ENCODE measurements at regions not wholly inside any gene's neighbourhood (a gene's known extent, or its start where the extent isn't known, plus 50 kb on each side); places are given as distances from the start of the nearest gene placed in this dataset.

DNA sequence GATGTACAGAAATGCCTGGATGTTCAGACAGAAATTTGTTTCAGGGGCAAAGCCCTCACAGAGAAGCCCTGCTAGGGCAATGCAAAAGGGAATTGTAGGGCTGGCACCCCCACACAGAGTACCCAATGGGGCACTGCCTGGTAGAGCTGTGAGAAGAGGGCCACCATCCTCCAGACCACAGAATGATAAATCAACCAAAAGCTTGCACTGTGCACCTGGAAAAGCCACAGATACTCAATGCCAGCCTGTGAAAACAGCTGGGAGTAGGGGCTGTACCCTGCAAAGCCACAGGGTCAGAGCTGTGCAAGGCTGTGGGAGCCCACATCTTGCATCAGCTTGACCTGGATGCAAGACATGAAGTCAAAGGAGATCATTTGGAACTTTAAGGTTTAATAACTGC, 477.9 kb upstream of the NECTIN3 start:
- DNase-seq (ENCODE audit: low read depth) = no peak
- TF ChIP-seq, protein P1, sequence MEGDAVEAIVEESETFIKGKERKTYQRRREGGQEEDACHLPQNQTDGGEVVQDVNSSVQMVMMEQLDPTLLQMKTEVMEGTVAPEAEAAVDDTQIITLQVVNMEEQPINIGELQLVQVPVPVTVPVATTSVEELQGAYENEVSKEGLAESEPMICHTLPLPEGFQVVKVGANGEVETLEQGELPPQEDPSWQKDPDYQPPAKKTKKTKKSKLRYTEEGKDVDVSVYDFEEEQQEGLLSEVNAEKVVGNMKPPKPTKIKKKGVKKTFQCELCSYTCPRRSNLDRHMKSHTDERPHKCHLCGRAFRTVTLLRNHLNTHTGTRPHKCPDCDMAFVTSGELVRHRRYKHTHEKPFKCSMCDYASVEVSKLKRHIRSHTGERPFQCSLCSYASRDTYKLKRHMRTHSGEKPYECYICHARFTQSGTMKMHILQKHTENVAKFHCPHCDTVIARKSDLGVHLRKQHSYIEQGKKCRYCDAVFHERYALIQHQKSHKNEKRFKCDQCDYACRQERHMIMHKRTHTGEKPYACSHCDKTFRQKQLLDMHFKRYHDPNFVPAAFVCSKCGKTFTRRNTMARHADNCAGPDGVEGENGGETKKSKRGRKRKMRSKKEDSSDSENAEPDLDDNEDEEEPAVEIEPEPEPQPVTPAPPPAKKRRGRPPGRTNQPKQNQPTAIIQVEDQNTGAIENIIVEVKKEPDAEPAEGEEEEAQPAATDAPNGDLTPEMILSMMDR (conservative IDR thresholded peaks at IDR 0.05; ENCODE audit: control insufficient read depth, insufficient read depth, low read depth, low read length) = no peak
- no peak overlapping the region for H3K4me3 ChIP-seq (ENCODE audit: control insufficient read depth, low read depth, low read length)

- TF ChIP-seq, protein P1 (conservative IDR thresholded peaks at IDR 0.05; ENCODE audit: control insufficient read depth, insufficient read depth, low read depth, low read length) = no peak
- DNase-seq (ENCODE audit: low read depth) = peak; percentile 23
- H3K4me3 ChIP-seq (ENCODE audit: control insufficient read depth, low read depth, low read length) = no peak overlapping the region
Measured at GRCh38 chr3:110598847-110599490, 472.6 kb upstream of the NECTIN3 start.

DNA sequence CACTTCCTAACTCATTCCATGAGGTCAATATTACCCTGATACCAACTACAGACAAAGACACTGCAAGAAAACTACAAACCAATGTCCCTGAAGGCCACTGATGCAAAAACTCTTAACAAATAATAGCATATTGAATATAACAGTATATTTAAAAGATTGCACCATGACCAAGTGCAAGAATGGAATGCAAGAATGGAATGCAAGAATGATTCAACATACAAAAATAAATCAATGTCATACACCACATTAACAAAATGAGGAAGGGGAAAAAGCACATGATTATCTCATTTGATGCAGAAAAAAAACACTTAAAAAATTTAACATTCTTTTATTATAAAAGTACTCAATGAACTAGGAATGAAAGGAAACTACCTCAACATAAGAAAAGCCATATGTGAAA, 463.1 kb upstream of the NECTIN3 start:
- DNase-seq (ENCODE audit: low read depth) = peak; percentile 28
- H3K4me3 ChIP-seq (ENCODE audit: control insufficient read depth, low read depth, low read length) = no peak overlapping the region
- TF ChIP-seq, protein P1 (conservative IDR thresholded peaks at IDR 0.05; ENCODE audit: control insufficient read depth, insufficient read depth, low read depth, low read length) = no peak

GRCh38 chr3:110612045-110612444, 459.6 kb upstream of the NECTIN3 start:
- no peak for DNase-seq (ENCODE audit: low read depth)
- no peak overlapping the region for H3K4me3 ChIP-seq (ENCODE audit: control insufficient read depth, low read depth, low read length)
- TF ChIP-seq, protein P1 (conservative IDR thresholded peaks at IDR 0.05; ENCODE audit: control insufficient read depth, insufficient read depth, low read depth, low read length) = no peak

- H3K4me3 ChIP-seq (ENCODE audit: control insufficient read depth, low read depth, low read length) = no peak overlapping the region
- TF ChIP-seq, protein P1 (conservative IDR thresholded peaks at IDR 0.05; ENCODE audit: control insufficient read depth, insufficient read depth, low read depth, low read length) = no peak
- no peak for DNase-seq (ENCODE audit: low read depth)
Measured at GRCh38 chr3:110614186-110614585, 457.4 kb upstream of the NECTIN3 start.

DNA sequence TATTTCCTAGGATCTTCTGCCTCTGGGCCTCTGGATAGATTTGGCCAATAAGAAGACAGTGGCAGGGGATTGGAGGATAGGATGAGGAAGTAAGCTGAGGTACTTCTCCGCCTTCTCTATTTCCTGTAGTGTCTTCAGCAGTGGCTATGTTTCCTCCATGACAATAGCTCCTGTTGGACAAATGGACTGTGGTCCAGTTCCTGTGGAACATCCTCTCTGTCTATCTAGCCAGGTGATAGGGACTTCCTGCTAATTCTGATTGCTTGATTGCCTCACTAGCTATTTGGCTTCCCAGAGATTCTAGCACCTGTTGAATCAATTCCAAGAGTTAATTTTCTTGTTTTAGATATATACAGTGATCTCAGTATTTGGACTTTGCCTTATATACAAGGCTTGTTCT, 456.2 kb upstream of the NECTIN3 start:
- no peak for DNase-seq (ENCODE audit: low read depth)
- H3K4me3 ChIP-seq (ENCODE audit: control insufficient read depth, low read depth, low read length) = no peak overlapping the region
- TF ChIP-seq, protein P1 (conservative IDR thresholded peaks at IDR 0.05; ENCODE audit: control insufficient read depth, insufficient read depth, low read depth, low read length) = no peak
